H54 (cell line): ENCODE measurements at regions not wholly inside any gene's neighbourhood (a gene's known extent, or its start where the extent isn't known, plus 50 kb on each side); places are given as distances from the start of the nearest gene placed in this dataset.
A peak's percentile ranks its signal among the peaks of the same experiment; 100 is the strongest.
"Not testable (repeated sequence)": the region's sequence is repeated elsewhere in the genome, so short reads cannot be mapped to it uniquely, and the experiment has no call there.

Experiments used
- DNase-seq: peaks from one replicate; pipeline ENCODE4 v3.0.0; 2011; ENCODE audit warnings: low spot score, mixed read lengths; ENCODE audit not compliant: insufficient read length
- FAIRE-seq: peaks from 3 replicates; lab custom pipeline; 2011; peaks lifted over from hg19 to GRCh38; lab: Jason Lieb, UNC
- POLR2A ChIP-seq: IDR thresholded peaks from 2 replicates; pipeline ENCODE4 v1.6.1; 2011; ENCODE audit warnings: low read depth, mild to moderate bottlenecking, low read length

DNA sequence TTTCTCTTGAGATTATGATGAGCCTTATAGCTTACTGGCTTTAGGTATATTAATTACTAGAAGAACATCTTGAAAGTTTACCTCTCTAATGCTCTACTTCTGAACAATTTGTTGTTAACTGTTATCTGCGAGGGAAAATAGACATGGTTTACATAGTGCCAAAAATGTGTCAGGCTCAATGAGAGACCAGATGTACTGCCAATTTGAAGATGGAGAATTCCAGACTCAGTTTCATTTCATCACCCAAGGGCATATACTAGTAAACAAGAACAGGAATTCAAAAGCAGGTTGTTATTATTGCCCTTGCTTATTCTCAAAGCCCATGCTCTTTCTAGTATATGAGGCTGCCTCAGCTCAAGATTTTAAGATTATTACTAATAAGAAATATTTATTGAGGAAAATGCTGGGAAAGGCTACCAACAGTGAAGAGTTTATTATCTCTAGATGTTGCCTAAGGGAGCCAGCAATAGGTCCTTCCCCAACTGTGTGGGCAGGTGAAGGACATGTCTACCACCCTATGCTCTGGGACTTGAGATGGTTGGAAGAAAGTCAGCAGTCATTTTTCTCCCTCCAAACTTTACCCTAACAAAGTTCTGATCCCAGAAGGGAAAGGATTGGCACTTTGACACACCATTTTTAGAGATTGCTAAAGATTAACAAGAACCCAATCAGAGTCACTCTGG is 792.7 kb downstream of the METTL4 start:
- TF ChIP-seq POLR2A, result no peak
- DNase-seq, result no peak
- no peak for FAIRE-seq

DNA sequence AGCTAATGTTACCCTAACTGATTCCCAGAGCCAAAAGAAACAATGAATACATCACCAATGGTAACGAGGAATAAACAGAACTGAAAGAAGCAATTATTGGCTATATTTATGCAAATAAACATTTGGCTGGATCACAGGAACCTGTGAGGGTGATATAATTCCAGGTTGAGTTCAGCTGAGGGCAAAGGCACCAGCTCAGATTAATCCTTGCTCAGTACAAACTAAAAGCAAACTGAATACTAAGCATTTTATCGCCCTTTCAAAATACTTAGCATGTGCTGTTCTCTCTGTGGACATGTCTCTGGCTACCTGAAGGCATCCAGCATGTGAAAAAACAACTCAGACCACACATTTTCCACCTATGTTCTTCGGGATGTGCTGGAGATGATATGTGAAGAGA is 791.7 kb downstream of the METTL4 start:
- no peak for DNase-seq
- FAIRE-seq, result no peak
- no peak for TF ChIP-seq POLR2A

DNA sequence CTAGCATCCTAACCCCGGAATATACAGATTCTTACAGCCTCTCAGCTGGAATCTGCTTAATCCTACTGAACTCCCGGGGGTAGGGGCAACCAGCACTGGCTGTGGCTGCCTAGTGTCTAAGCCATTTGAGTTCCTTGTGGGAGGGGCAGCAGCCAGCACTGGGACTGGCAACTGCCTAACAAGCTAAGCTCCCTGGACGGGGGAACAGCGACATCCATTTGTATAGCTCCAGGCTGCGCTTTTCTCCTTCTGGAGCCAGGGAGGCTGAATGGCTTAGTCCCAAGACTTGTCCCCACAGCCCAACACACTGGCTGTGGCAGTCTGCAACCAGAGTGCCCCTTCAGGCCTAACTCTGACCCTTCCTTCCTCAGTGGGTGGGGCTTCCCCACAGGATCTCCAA is 787.2 kb downstream of the METTL4 start:
- no peak for TF ChIP-seq POLR2A
- FAIRE-seq (no peak), DNase-seq (no peak)

DNA sequence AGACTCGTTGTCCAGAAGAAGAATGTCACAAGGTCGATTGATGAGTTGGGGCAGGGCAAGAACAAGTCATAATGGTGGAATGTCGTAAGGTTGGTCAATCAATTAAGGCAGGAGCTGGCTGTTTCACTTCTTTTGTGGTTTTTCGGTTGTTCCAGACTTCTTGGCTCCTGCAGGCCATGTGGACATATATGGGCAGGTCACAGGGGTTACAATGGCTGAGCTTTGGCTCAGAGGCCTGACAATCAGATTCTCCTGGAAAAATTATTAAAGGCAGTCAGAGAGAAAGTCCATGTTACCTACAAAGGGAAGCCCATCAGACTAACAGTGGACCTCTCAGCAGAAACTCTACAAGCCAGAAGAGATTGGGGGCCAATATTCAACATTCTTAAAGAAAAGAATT is 785.3 kb downstream of the METTL4 start:
- FAIRE-seq, DNase-seq: not testable (repeated sequence)

DNA sequence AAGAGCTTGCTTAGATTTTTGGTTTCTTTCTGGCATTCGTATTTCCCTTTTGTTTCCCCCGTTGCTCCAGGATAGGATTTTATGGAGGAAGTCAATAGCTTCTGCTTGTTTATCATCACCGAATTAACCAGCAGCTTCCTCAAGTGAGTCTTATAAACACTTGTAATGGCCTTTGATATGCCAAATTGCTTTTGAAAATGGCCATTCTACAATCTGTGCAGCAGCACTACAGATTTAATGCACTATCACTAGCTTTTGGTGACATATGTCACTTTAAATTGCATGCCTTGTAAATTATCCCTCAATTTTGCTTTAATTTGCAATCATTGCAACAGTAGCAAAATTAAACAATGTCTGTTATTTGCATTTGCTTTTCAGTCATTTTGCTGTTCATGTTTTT is 774.7 kb downstream of the METTL4 start:
- no peak for DNase-seq
- TF ChIP-seq POLR2A, result no peak
- no peak for FAIRE-seq

DNA sequence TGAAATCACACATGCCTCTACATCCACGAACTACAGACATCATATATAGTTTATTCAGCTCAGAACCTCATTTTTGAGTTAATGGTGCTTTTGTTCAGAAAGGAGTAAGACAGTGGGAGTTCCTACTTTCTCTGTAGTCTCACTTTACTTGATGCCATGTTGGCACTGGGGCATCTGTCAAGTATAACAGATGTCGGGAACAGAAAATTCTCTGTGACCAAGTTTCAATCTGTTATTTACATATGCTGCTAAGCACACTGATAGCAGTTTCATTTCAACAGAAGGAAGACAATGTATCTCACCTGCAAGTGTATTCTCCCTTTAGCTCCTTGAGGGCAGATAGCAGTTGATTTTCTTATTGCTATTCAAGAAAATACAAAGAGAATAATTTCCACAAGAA is 774.1 kb downstream of the METTL4 start:
- no peak for FAIRE-seq
- DNase-seq, result no peak
- no peak for TF ChIP-seq POLR2A

DNA sequence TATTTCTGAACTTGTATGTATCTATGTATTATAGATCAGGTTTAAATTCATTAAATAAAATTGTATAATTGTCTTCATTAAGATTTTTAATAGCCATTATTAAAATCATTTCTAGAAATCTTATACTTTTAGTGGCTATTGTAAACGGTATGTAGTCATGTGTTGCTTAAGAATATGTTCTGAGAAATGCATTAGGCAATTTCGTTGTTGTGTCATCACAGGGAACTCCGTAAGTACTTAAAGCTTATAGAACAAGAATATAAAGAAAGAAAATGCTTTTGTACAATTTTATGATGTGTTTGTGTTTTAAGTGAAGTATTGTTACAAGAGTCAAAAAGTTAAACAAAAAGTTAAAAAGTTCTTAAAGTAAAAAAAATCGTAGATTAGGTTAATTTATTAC is 765.8 kb downstream of the METTL4 start:
- no peak for TF ChIP-seq POLR2A
- DNase-seq, result no peak
- FAIRE-seq, result no peak

DNA sequence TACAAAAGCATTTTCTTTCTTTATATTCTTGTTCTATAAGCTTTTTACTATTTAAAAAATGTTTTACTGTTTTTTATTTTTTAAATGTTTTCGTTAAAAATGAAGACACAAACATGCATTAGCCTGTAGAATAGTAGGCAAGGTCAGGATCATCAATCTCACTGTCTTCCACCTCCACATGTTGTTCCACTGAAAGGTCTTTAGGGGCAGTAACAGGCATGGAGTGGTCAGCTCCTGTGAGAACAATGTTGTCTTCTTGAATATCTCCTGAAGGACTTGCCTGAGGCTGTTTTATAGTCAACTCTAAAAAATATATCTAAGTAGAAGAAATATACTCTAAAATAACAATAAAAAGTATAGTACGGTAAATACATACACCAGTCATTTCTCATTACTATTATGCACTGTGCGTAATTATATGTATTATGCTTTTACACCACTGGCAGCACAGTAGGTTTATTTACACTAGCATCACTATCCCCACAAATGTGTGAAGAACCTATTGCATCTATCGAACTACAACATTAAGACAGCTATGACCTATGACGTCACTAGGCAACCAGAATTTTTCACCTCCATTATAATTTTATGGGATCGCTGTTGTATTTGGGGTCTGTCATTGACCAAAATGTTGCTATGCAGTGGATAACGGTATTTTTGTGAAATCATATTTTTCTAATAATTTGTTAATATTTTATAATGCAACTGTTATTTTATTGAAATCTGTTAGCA is 764.3 kb downstream of the METTL4 start:
- TF ChIP-seq POLR2A, result no peak
- no peak for DNase-seq
- no peak for FAIRE-seq

DNA sequence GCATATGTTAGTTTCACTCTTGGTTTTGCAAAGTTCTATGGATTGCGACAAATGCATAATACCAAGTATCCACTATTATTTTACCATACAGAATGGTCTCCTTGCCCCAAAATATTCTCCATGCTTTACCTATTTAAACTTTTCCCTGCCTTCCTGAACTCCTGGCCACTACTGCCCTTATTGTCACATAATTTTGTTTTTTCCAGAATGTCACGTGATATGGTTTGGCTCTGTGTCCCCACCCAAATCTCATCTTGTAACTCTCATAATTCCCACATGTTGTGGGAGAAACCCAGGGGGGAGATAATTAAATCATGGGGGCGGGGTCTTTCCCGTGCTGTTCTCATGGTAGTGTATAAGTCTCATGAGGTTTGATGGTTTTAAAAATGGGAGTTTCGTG is 760.0 kb downstream of the METTL4 start:
- DNase-seq, result no peak

DNA sequence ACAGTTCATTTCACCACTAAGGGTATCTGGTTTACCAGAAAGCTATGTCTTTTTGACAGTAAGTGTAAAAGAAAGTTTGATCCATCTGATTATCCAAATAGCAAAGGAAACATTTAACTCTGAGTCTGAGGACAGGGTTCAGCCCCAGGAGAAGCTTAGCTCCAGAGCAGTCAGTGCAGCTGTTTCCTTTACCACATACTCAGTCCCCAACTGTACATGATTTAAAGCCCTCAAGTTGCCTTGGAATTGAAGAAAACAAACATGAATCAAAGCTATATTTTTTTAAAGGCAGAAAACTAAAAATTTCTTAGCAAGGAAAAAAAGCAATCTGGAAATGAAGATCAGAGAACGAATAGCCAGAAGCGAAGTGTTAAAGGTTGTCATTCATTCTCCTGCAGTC is 746.0 kb downstream of the METTL4 start:
- TF ChIP-seq POLR2A, result no peak
- no peak for FAIRE-seq
- DNase-seq, result no peak

More for the DNA sequence above, 760.0 kb downstream of the METTL4 start:
- TF ChIP-seq POLR2A, result no peak
- no peak for FAIRE-seq

DNA sequence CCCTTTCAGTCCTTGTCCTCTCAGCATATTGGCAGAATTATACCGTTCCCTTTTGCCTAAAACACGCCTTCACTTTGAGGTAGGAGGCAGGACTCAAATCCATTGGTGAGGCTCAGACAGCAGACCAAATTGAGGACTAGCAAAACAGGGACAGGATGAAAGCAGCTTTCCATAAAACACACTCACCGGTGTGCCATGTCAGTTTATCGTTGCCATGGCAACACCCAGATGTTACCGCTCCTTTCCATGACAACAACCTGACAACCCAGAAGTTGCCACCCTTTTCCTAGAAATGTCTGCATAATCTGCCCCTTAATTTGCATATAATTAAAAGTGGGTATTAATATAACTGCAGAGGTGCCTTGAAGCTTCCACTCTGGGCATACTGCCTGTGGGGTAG is 730.4 kb downstream of the METTL4 start:
- DNase-seq (no peak), FAIRE-seq (no peak)
- no peak for TF ChIP-seq POLR2A

DNA sequence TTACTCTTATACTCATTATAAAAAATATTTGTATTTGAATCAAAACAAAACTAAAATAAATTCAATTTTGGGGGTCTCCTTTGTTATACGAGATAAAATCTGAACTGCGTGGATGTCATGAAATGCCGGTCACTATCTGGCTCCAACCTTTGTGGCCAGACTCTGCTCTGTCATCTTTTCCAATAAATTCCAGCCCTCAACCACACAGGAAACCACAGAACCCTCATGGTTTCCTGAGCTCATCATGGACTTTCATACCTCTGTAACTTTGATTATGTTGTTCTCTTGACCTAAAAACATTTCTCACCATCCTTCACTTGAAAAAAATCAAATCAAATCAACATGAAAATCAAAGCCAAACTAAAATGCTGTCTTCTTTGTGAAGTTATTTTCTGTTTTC is 724.7 kb downstream of the METTL4 start:
- DNase-seq, result peak; percentile 1
- no peak for TF ChIP-seq POLR2A
- no peak for FAIRE-seq

DNA sequence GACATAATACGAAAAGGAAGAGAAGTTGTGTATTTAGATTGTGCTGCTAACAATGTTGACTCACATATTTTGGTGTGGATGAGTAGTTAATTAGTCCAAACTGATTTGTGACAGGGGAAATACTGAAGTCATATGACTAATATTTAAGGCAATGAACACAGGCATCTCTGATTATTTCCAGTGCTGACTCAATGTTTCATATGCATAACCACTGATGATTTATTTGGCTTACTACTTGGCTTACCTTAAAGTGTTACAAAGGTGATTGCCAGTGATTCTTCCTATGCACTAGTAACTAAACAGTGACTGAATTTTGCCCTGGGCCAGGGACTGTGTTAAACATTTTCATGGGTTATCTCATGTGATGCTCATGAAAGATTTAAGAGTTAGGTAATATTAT is 722.6 kb downstream of the METTL4 start:
- FAIRE-seq (no peak), DNase-seq (no peak)
- TF ChIP-seq POLR2A, result no peak

DNA sequence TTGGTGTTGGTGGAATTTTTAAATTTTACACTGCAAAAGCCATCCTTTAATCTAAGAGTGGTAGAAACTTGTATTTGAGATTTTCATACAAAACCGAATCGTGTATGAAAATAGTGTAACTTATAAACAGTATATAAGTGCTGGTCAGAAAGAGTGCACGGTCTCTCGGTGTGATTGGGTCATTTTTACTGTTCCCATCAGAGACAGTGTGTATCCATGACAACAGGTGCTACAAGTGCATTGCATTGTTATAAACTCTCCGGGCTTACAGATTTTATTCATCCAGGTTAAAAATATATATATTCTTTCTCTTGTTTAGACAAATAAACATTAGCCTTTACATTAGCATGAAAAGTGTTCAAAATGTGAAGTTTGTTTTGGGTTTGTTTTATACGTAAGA is 721.9 kb downstream of the METTL4 start:
- TF ChIP-seq POLR2A, result no peak

DNA sequence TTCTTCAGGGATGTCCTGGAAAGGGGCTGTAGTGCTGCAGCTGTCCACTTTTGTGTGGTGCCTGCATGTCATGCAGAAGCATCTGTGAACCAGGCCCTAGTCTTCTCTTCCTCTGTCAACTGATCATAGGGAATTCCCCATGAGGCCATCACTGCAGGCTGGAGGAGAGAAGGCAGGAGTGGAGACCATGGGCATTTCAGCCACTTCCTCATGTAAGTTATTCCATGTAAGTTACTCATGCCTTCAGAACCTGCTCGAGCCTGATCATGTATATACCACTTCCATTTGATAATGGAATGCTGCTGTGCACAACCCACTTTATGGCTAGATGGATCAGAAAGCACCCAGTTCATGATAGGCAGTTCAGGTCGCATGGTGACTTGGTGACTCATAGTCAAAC is 714.0 kb downstream of the METTL4 start:
- FAIRE-seq, result not testable (repeated sequence)

More for the DNA sequence above, 721.9 kb downstream of the METTL4 start:
- DNase-seq, result no peak
- no peak for FAIRE-seq

DNA sequence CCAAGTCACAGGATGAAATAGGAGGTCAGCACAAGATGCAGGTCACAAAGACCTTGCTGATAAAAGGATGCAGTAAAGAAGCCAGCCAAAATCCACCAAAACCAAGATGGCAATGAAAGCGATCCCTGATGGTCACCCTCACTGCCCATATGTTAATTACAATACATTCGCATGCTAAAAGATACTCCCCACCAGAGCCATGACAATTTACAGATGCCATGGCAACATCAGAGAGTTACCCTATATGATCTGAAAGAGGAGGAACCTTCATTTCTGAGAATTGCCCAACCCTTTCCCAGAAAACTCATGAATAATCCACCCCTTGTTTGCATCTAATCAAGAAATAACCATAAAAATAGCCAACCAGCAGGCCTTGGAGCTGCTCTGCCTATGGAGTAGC is 709.8 kb downstream of the METTL4 start:
- TF ChIP-seq POLR2A, result no peak
- FAIRE-seq (no peak), DNase-seq (no peak)

More for the DNA sequence above, 714.0 kb downstream of the METTL4 start:
- DNase-seq, result not testable (repeated sequence)
